ENCODE measurements at regions not wholly inside any gene's neighbourhood (a gene's known extent, or its start where the extent isn't known, plus 50 kb on each side); places are given as distances from the start of the nearest gene placed in this dataset.

GRCh38 chr18:22687892-22688680 lies 245.0 kb upstream of the RBBP8 start:
- Histone ChIP-seq H3K36me3 (no peaks in the 10 kb centered on the region), H3K27me3 (no peaks in the 10 kb centered on the region), H3K4me3 (no peak overlapping the region), H3K27ac (no peak overlapping the region), H3K9me3 (peaks cover 0 to 5% of the 10 kb centered on the region in 2 donors), H3K4me1 (peaks cover 0 to 2% of the 10 kb centered on the region in 2 donors)
- DNase-seq = no peak
- intact Hi-C loops (cut with DNase I) = no loop called here
- no peak for TF ChIP-seq CTCF (IDR thresholded peaks at IDR 0.05)
- ATAC-seq = no peak

GRCh38 chr18:22688877-22689496 lies 244.1 kb upstream of the RBBP8 start:
- no peak for DNase-seq
- Histone ChIP-seq H3K4me3 (no peak overlapping the region), H3K36me3 (no peaks in the 10 kb centered on the region), H3K27ac (no peak overlapping the region), H3K4me1 (no peaks in the 10 kb centered on the region), H3K9me3 (peaks cover 0 to 5% of the 10 kb centered on the region in 2 donors), H3K27me3 (no peaks in the 10 kb centered on the region)
- TF ChIP-seq CTCF (IDR thresholded peaks at IDR 0.05) = no peak
- ATAC-seq = no peak
- intact Hi-C loops (cut with DNase I) = no loop called here

GRCh38 chr18:22689712-22690111 lies 243.4 kb upstream of the RBBP8 start:
- no peak for TF ChIP-seq CTCF (IDR thresholded peaks at IDR 0.05)
- intact Hi-C loops (cut with DNase I) = no loop called here
- Histone ChIP-seq H3K9me3 (peaks cover 0 to 5% of the 10 kb centered on the region in 2 donors), H3K4me1 (no peaks in the 10 kb centered on the region), H3K27me3 (no peaks in the 10 kb centered on the region), H3K27ac (no peak overlapping the region), H3K36me3 (no peaks in the 10 kb centered on the region), H3K4me3 (no peak overlapping the region)
- no peak for DNase-seq
- no peak for ATAC-seq

GRCh38 chr18:22690556-22690955 lies 242.6 kb upstream of the RBBP8 start:
- no peak overlapping the region for H3K4me3 ChIP-seq
- H3K9me3 ChIP-seq = peaks cover 0 to 5% of the 10 kb centered on the region in 2 donors
- H3K27me3 ChIP-seq = no peaks in the 10 kb centered on the region
- no peaks in the 10 kb centered on the region for H3K4me1 ChIP-seq
- DNase-seq (no peak), ATAC-seq (no peak)
- no peaks in the 10 kb centered on the region for H3K36me3 ChIP-seq
- TF ChIP-seq CTCF (IDR thresholded peaks at IDR 0.05) = no peak
- intact Hi-C loops (cut with DNase I) = no loop called here
- no peak overlapping the region for H3K27ac ChIP-seq

- no peaks in the 10 kb centered on the region for H3K36me3 ChIP-seq
- peak; percentile 68 for ATAC-seq
Measured at GRCh38 chr18:22691946-22692710, 241.0 kb upstream of the RBBP8 start.

More at GRCh38 chr18:22691946-22692710, 241.0 kb upstream of the RBBP8 start:
- Histone ChIP-seq H3K9me3 (peaks cover 0 to 5% of the 10 kb centered on the region in 2 donors), H3K4me1 (no peaks in the 10 kb centered on the region), H3K4me3 (no peak overlapping the region), H3K27ac (peak overlapping the region in 1 of 2 donors; percentile 60), H3K27me3 (no peaks in the 10 kb centered on the region)
- peak in 2 of 4 donors; percentile 87 to 89 for DNase-seq
- TF ChIP-seq CTCF (IDR thresholded peaks at IDR 0.05) = no peak
- intact Hi-C loops (cut with DNase I) = no loop called here
